IMR-90 (cell line): ENCODE measurements at regions not wholly inside any gene's neighbourhood (a gene's known extent, or its start where the extent isn't known, plus 50 kb on each side); places are given as distances from the start of the nearest gene placed in this dataset.

ENCODE experiments used
- BHLHE40 ChIP-seq: fragments of 150-350 bp; IDR thresholded peaks from 2 replicates; pipeline ENCODE4 v1.6.1; 2016; ENCODE audit warnings: mild to moderate bottlenecking, low read depth, low read length
- CEBPB ChIP-seq: IDR thresholded peaks from 2 replicates; pipeline ENCODE4 v1.6.1; 2012; ENCODE audit warnings: low read depth, low read length, improper control_type of control experiment
- CHD1 ChIP-seq: IDR thresholded peaks from 2 replicates; pipeline ENCODE4 v1.6.1; 2012; ENCODE audit warnings: low read depth, low read length, improper control_type of control experiment
- FOS ChIP-seq: fragments of 150-350 bp; IDR thresholded peaks from 2 replicates; pipeline ENCODE4 v1.6.1; 2016; ENCODE audit warnings: low read depth, low read length
- MAFK ChIP-seq: IDR thresholded peaks from 2 replicates; pipeline ENCODE4 v1.6.1; 2012; ENCODE audit warnings: low read depth, low read length, improper control_type of control experiment
- NFE2L2 ChIP-seq: fragments of 150-350 bp; IDR thresholded peaks from 2 replicates; pipeline ENCODE4 v1.6.1; 2016; ENCODE audit warnings: low read depth, mild to moderate bottlenecking, low read length
- POLR2A ChIP-seq: IDR thresholded peaks from 2 replicates; pipeline ENCODE4 v1.6.1; 2012; ENCODE audit warnings: mild to moderate bottlenecking, low read depth, low read length
- RAD21 ChIP-seq: IDR thresholded peaks from 2 replicates; pipeline ENCODE4 v1.6.1; 2012; ENCODE audit warnings: low read length, improper control_type of control experiment
- RCOR1 ChIP-seq: IDR thresholded peaks from 2 replicates; pipeline ENCODE4 v1.6.1; 2012; ENCODE audit warnings: mild to moderate bottlenecking, low read length, improper control_type of control experiment; ENCODE audit not compliant: insufficient replicate concordance
- RFX5 ChIP-seq: IDR thresholded peaks from 2 replicates; pipeline ENCODE4 v1.8.0; 2012; ENCODE audit warnings: low read depth, mild to moderate bottlenecking, low read length, moderate library complexity
- SMC3 ChIP-seq: fragments of 150-350 bp; IDR thresholded peaks from 2 replicates; pipeline ENCODE4 v1.6.1; 2016; ENCODE audit warnings: low read depth, mild to moderate bottlenecking, antibody characterized with exemption, low read length, moderate library complexity
- TF ChIP-seq, protein P1 (sequence below): fragments of 150-350 bp; IDR thresholded peaks from 2 replicates; pipeline ENCODE4 v1.6.1; 2016; ENCODE audit warnings: low read depth, mild to moderate bottlenecking, low read length, moderate library complexity, borderline replicate concordance
- TF ChIP-seq, protein P2 (sequence below): conservative IDR thresholded peaks from 2 replicates; pipeline ENCODE4 v1.5.1; 2012; ENCODE audit warnings: mild to moderate bottlenecking, low read depth, low read length, improper control_type of control experiment
- TF ChIP-seq, protein P3 (sequence below): fragments of 150-350 bp; IDR thresholded peaks from 2 replicates; pipeline ENCODE4 v1.6.1; 2017; ENCODE audit warnings: mild to moderate bottlenecking, antibody characterized with exemption, low read length, low read depth

DNA sequence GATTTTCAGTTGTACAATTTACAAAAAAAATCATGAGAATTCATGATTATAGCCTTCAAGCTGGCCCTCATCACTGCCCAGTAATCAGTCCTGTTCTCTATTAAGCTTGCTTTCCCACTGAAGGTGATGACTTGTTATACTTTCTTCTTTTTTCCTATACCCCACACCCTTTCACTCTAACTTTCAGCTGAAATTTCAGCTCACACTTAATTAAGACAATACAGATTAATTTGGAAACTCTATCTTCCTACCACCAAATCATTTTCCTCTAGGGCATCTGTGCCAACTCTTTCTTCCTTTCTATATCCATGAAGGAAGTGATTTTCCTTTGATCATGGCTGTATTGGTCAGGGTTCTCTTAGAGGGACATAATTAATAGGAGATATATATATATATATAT lies 449.9 kb downstream of the CD109 start:
- TF ChIP-seq RFX5 (no peak), BHLHE40 (no peak), SMC3 (no peak), POLR2A (no peak), FOS (no peak), RAD21 (no peak), RCOR1 (no peak), CEBPB (no peak), MAFK (no peak), CHD1 (no peak), NFE2L2 (no peak)
- TF ChIP-seq, protein P1, sequence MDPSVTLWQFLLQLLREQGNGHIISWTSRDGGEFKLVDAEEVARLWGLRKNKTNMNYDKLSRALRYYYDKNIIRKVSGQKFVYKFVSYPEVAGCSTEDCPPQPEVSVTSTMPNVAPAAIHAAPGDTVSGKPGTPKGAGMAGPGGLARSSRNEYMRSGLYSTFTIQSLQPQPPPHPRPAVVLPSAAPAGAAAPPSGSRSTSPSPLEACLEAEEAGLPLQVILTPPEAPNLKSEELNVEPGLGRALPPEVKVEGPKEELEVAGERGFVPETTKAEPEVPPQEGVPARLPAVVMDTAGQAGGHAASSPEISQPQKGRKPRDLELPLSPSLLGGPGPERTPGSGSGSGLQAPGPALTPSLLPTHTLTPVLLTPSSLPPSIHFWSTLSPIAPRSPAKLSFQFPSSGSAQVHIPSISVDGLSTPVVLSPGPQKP: no peak
- TF ChIP-seq, protein P2, sequence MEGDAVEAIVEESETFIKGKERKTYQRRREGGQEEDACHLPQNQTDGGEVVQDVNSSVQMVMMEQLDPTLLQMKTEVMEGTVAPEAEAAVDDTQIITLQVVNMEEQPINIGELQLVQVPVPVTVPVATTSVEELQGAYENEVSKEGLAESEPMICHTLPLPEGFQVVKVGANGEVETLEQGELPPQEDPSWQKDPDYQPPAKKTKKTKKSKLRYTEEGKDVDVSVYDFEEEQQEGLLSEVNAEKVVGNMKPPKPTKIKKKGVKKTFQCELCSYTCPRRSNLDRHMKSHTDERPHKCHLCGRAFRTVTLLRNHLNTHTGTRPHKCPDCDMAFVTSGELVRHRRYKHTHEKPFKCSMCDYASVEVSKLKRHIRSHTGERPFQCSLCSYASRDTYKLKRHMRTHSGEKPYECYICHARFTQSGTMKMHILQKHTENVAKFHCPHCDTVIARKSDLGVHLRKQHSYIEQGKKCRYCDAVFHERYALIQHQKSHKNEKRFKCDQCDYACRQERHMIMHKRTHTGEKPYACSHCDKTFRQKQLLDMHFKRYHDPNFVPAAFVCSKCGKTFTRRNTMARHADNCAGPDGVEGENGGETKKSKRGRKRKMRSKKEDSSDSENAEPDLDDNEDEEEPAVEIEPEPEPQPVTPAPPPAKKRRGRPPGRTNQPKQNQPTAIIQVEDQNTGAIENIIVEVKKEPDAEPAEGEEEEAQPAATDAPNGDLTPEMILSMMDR: no peak
- TF ChIP-seq, protein P3, sequence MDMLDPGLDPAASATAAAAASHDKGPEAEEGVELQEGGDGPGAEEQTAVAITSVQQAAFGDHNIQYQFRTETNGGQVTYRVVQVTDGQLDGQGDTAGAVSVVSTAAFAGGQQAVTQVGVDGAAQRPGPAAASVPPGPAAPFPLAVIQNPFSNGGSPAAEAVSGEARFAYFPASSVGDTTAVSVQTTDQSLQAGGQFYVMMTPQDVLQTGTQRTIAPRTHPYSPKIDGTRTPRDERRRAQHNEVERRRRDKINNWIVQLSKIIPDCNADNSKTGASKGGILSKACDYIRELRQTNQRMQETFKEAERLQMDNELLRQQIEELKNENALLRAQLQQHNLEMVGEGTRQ: no peak
